GM12873 (cell line): ENCODE measurements at regions not wholly inside any gene's neighbourhood (a gene's known extent, or its start where the extent isn't known, plus 50 kb on each side); places are given as distances from the start of the nearest gene placed in this dataset.
A peak's percentile ranks its signal among the peaks of the same experiment; 100 is the strongest.

ENCODE experiments used
- CTCF ChIP-seq: IDR thresholded peaks from 2 replicates; pipeline ENCODE4 v1.5.1; 2012; ENCODE audit warnings: low read depth, mild to moderate bottlenecking, moderate library complexity, low read length, control low read depth; ENCODE audit not compliant: insufficient read depth; ENCODE audit errors: missing control alignments

- TF ChIP-seq CTCF: no peak
These were observed 197.4 kb downstream of the JCAD start for GRCh38 chr10:29861811-29862505.

- no peak for TF ChIP-seq CTCF
These were observed 199.2 kb downstream of the JCAD start for GRCh38 chr10:29860166-29860565.

GRCh38 chr10:29859521-29860130 is 199.8 kb downstream of the JCAD start:
- TF ChIP-seq CTCF: no peak

- no peak for TF ChIP-seq CTCF
These were observed 200.6 kb downstream of the JCAD start for GRCh38 chr10:29858702-29859267.

- peak; percentile 34 for TF ChIP-seq CTCF
These were observed 201.3 kb downstream of the JCAD start for GRCh38 chr10:29857843-29858701.

GRCh38 chr10:29856295-29856694 is 203.1 kb downstream of the JCAD start:
- TF ChIP-seq CTCF: no peak

- no peak for TF ChIP-seq CTCF
These were observed 205.5 kb downstream of the JCAD start for GRCh38 chr10:29853913-29854312.
